ENCODE measurements at regions not wholly inside any gene's neighbourhood (a gene's known extent, or its start where the extent isn't known, plus 50 kb on each side); places are given as distances from the start of the nearest gene placed in this dataset.
A peak's percentile ranks its signal among the peaks of the same experiment; 100 is the strongest.
"Not testable (repeated sequence)": the region's sequence is repeated elsewhere in the genome, so short reads cannot be mapped to it uniquely, and the experiment has no call there.

- peak; percentile 33 for DNase-seq
These were observed 56.3 kb upstream of the KRTAP5-11 start for GRCh38 chr11:71638801-71639519.

- DNase-seq, result not testable (repeated sequence)
These were observed 56.8 kb upstream of the KRTAP5-11 start for GRCh38 chr11:71639520-71639849.

GRCh38 chr11:71639916-71640315 is 57.2 kb upstream of the KRTAP5-11 start:
- not testable (repeated sequence) for DNase-seq

- DNase-seq, result not testable (repeated sequence)
These were observed 64.4 kb upstream of the KRTAP5-11 start for GRCh38 chr11:71647078-71647477.

- peak; percentile 16 for DNase-seq
These were observed 70.3 kb upstream of the KRTAP5-11 start for GRCh38 chr11:71652998-71653397.

- DNase-seq, result not testable (repeated sequence)
These were observed 71.7 kb upstream of the KRTAP5-11 start for GRCh38 chr11:71654423-71654822.

GRCh38 chr11:71655041-71655440 is 72.4 kb upstream of the KRTAP5-11 start:
- DNase-seq, result not testable (repeated sequence)

GRCh38 chr11:71656513-71656912 is 73.8 kb upstream of the KRTAP5-11 start:
- DNase-seq, result not testable (repeated sequence)

- not testable (repeated sequence) for DNase-seq
These were observed 82.3 kb upstream of the KRTAP5-11 start for GRCh38 chr11:71664941-71665340.

- DNase-seq, result not testable (repeated sequence)
These were observed 115.4 kb upstream of the KRTAP5-11 start for GRCh38 chr11:71698110-71698509.

GRCh38 chr11:71698961-71699360 is 116.3 kb upstream of the KRTAP5-11 start:
- DNase-seq, result not testable (repeated sequence)

- not testable (repeated sequence) for DNase-seq
These were observed 119.0 kb upstream of the KRTAP5-11 start for GRCh38 chr11:71701435-71702291.

GRCh38 chr11:71705086-71705737 is 122.5 kb upstream of the KRTAP5-11 start:
- not testable (repeated sequence) for DNase-seq

- DNase-seq, result not testable (repeated sequence)
These were observed 123.2 kb upstream of the KRTAP5-11 start for GRCh38 chr11:71705738-71706432.

GRCh38 chr11:71707083-71707482 is 124.4 kb upstream of the KRTAP5-11 start:
- DNase-seq, result not testable (repeated sequence)

GRCh38 chr11:71709541-71709940 is 123.5 kb upstream of the DEFB108B start:
- not testable (repeated sequence) for DNase-seq

- peak; percentile 69 for DNase-seq
These were observed 122.8 kb upstream of the DEFB108B start for GRCh38 chr11:71710171-71710671.

GRCh38 chr11:71710701-71711385 is 122.2 kb upstream of the DEFB108B start:
- not testable (repeated sequence) for DNase-seq

- not testable (repeated sequence) for DNase-seq
These were observed 120.7 kb upstream of the DEFB108B start for GRCh38 chr11:71712350-71712749.

GRCh38 chr11:71712846-71713245 is 120.2 kb upstream of the DEFB108B start:
- not testable (repeated sequence) for DNase-seq

- DNase-seq, result not testable (repeated sequence)
These were observed 118.5 kb upstream of the DEFB108B start for GRCh38 chr11:71714510-71714909.

GRCh38 chr11:71721840-71722239 is 111.2 kb upstream of the DEFB108B start:
- not testable (repeated sequence) for DNase-seq
